ENCODE measurements at regions not wholly inside any gene's neighbourhood (a gene's known extent, or its start where the extent isn't known, plus 50 kb on each side); places are given as distances from the start of the nearest gene placed in this dataset.

GRCh38 chr16:54431041-54431996 is 144.7 kb upstream of the IRX3 start:
- DNase-seq, result no peak

- no peak for DNase-seq
Observed at GRCh38 chr16:54430491-54431030, 144.0 kb upstream of the IRX3 start.

GRCh38 chr16:54429029-54429428 is 142.4 kb upstream of the IRX3 start:
- no peak for DNase-seq

- DNase-seq, result no peak
Observed at GRCh38 chr16:54426553-54426849, 139.9 kb upstream of the IRX3 start.

GRCh38 chr16:54425681-54426552 is 139.3 kb upstream of the IRX3 start:
- no peak for DNase-seq

GRCh38 chr16:54425068-54425467 is 138.5 kb upstream of the IRX3 start:
- peak; percentile 7 for DNase-seq

- no peak for DNase-seq
Observed at GRCh38 chr16:54424043-54424451, 137.5 kb upstream of the IRX3 start.

GRCh38 chr16:54422569-54422978 is 136.0 kb upstream of the IRX3 start:
- no peak for DNase-seq

- no peak for DNase-seq
Observed at GRCh38 chr16:54422159-54422558, 135.6 kb upstream of the IRX3 start.

- no peak for DNase-seq
Observed at GRCh38 chr16:54421220-54421619, 134.6 kb upstream of the IRX3 start.

- no peak for DNase-seq
Observed at GRCh38 chr16:54418903-54419302, 132.3 kb upstream of the IRX3 start.

GRCh38 chr16:54417384-54417783 is 130.8 kb upstream of the IRX3 start:
- no peak for DNase-seq

GRCh38 chr16:54414671-54415070 is 128.1 kb upstream of the IRX3 start:
- DNase-seq, result no peak

- DNase-seq, result no peak
Observed at GRCh38 chr16:54412777-54413455, 126.3 kb upstream of the IRX3 start.

GRCh38 chr16:54412037-54412436 is 125.5 kb upstream of the IRX3 start:
- no peak for DNase-seq

GRCh38 chr16:54411544-54411943 is 125.0 kb upstream of the IRX3 start:
- DNase-seq, result no peak

GRCh38 chr16:54409982-54410381 is 123.4 kb upstream of the IRX3 start:
- no peak for DNase-seq

GRCh38 chr16:54407596-54407995 is 121.0 kb upstream of the IRX3 start:
- DNase-seq, result no peak

GRCh38 chr16:54405478-54405877 is 118.9 kb upstream of the IRX3 start:
- no peak for DNase-seq

GRCh38 chr16:54403580-54403979 is 117.0 kb upstream of the IRX3 start:
- DNase-seq, result no peak

GRCh38 chr16:54402873-54403272 is 116.3 kb upstream of the IRX3 start:
- DNase-seq, result no peak

- DNase-seq, result no peak
Observed at GRCh38 chr16:54402270-54402669, 115.7 kb upstream of the IRX3 start.

- DNase-seq, result no peak
Observed at GRCh38 chr16:54400261-54400660, 113.7 kb upstream of the IRX3 start.

Data from NCI-H510A treated with DMSO at 0.1 percent for 48 hours (cell line).